ENCODE measurements at regions not wholly inside any gene's neighbourhood (a gene's known extent, or its start where the extent isn't known, plus 50 kb on each side); places are given as distances from the start of the nearest gene placed in this dataset.

DNA sequence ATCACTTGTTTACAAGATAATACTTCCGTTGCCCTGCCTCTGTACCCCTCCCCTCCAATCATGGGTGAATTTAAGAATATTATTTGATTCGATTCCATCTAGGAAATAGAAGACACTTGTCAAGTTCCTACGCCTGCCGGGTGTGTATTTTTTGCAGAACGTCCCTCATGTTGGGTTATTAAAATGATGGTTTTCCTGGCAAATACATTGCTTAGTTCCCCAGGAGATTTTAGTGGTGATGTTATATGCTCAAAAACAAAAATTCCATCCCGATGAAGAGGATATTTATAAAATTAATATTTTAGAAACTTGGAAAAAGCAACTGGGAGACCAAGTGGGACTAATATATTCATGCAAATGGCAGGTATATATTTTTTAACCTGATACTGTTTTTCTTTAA lies 548.4 kb downstream of the EDEM1 start:
- no peak for TF ChIP-seq ZFX (IDR thresholded peaks at IDR 0.05)
- TF ChIP-seq, protein P1, sequence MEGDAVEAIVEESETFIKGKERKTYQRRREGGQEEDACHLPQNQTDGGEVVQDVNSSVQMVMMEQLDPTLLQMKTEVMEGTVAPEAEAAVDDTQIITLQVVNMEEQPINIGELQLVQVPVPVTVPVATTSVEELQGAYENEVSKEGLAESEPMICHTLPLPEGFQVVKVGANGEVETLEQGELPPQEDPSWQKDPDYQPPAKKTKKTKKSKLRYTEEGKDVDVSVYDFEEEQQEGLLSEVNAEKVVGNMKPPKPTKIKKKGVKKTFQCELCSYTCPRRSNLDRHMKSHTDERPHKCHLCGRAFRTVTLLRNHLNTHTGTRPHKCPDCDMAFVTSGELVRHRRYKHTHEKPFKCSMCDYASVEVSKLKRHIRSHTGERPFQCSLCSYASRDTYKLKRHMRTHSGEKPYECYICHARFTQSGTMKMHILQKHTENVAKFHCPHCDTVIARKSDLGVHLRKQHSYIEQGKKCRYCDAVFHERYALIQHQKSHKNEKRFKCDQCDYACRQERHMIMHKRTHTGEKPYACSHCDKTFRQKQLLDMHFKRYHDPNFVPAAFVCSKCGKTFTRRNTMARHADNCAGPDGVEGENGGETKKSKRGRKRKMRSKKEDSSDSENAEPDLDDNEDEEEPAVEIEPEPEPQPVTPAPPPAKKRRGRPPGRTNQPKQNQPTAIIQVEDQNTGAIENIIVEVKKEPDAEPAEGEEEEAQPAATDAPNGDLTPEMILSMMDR (conservative IDR thresholded peaks at IDR 0.05): no peak
- no peak overlapping the region for H3K27ac ChIP-seq

- no peak for TF ChIP-seq ZFX (IDR thresholded peaks at IDR 0.05)
- TF ChIP-seq, protein P1 (conservative IDR thresholded peaks at IDR 0.05): no peak
Measured at GRCh38 chr3:5739299-5739935, 551.9 kb downstream of the EDEM1 start.

DNA sequence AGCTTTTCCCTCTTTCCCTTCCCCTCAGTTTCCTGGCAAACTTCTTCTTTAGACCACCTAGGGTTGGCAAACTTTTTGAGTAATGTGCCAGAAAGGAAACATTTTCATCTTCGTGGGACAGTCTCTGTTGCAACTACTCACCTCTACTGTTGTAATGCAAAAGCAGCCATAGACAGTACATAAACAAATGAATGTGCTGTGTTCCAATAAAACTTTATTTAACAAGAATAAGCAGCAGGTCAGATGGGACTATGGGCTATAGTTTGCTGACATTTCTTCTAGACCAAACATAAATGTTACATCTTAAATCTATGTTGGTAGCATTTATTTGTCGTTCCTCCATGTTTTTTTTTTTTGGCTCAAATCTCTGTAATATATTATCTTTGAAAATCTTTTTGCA lies 552.4 kb downstream of the EDEM1 start:
- H3K27ac ChIP-seq: no peak overlapping the region
- TF ChIP-seq, protein P1 (conservative IDR thresholded peaks at IDR 0.05): no peak
- TF ChIP-seq ZFX (IDR thresholded peaks at IDR 0.05): no peak

More at GRCh38 chr3:5739299-5739935, 551.9 kb downstream of the EDEM1 start:
- H3K27ac ChIP-seq: no peak overlapping the region

DNA sequence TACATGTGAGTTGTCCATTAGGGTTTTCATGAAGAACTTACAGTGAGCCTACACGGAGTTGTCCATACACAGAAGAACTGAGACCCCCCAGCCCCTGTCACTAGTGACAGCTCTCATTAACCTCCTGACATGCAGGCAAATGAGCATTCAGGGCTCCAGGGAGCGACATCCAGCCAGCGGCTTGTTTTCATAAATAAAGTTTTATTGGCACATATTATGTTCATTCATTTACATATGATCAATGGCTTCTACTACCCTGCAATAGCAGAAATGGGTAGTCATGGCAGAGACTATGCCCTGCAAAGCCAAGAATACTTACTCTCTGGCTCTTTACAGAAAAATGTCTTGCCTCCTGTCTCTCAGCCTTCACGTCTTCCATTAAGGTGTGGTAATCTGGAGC lies 553.5 kb downstream of the EDEM1 start:
- no peak overlapping the region for H3K27ac ChIP-seq
- TF ChIP-seq, protein P1 (conservative IDR thresholded peaks at IDR 0.05): no peak
- no peak for TF ChIP-seq ZFX (IDR thresholded peaks at IDR 0.05)

GRCh38 chr3:5750091-5750490 lies 562.6 kb downstream of the EDEM1 start:
- no peak overlapping the region for H3K27ac ChIP-seq
- TF ChIP-seq, protein P1 (conservative IDR thresholded peaks at IDR 0.05): no peak
- TF ChIP-seq ZFX (IDR thresholded peaks at IDR 0.05): no peak

- no peak overlapping the region for H3K27ac ChIP-seq
- TF ChIP-seq, protein P1 (conservative IDR thresholded peaks at IDR 0.05): no peak
- TF ChIP-seq ZFX (IDR thresholded peaks at IDR 0.05): no peak
Measured at GRCh38 chr3:5750874-5751640, 563.5 kb downstream of the EDEM1 start.

GRCh38 chr3:5754602-5755001 lies 567.1 kb downstream of the EDEM1 start:
- H3K27ac ChIP-seq: no peak overlapping the region
- TF ChIP-seq, protein P1 (conservative IDR thresholded peaks at IDR 0.05): no peak
- TF ChIP-seq ZFX (IDR thresholded peaks at IDR 0.05): no peak
